Fibroblast of lung (primary cell): ENCODE measurements at regions not wholly inside any gene's neighbourhood (a gene's known extent, or its start where the extent isn't known, plus 50 kb on each side); places are given as distances from the start of the nearest gene placed in this dataset.

Experiments
- EZH2 ChIP-seq: IDR thresholded peaks from 2 replicates; pipeline ENCODE4 v1.5.1; 2012; ENCODE audit warnings: low read length, control low read depth, mild to moderate bottlenecking; ENCODE audit errors: missing control alignments
- TF ChIP-seq, protein P1 (sequence below), 2 donors: IDR thresholded peaks in 1 of 2; conservative IDR thresholded peaks in 1 of 2; 1 replicate in 1 of 2; 2 replicates in 1 of 2; pipeline ENCODE4 v1.5.1; 2011 to 2012; ENCODE audit warnings: low read length in 2 of 2, control low read depth in 1 of 2, inconsistent platforms in 1 of 2, low read depth in 1 of 2, mild to moderate bottlenecking in 1 of 2

DNA sequence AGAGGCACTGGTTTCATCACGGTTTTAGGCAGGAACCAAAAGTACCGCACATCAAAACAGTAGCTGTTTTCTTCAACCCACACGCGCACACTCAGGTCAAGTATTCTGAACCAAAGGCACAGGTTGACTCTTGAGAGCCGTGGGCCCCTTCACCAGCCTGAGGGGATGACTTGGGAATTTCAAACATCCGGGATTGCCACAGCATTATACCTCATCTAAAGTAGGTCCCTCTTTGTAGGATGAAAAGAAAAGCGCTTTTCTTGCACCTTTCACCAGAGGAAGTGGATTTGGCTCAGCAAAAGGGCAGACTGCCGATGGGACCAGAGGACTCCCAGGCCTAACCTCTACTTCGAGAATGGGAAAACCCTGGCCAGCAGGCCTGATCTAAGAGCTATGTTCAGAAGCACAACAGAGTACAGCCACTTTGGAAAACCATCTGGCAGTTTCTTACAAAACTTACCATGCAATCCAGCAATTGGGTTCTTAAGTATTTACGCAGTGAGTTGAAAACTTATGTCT lies 88.2 kb upstream of the PROK2 start:
- TF ChIP-seq, protein P1, sequence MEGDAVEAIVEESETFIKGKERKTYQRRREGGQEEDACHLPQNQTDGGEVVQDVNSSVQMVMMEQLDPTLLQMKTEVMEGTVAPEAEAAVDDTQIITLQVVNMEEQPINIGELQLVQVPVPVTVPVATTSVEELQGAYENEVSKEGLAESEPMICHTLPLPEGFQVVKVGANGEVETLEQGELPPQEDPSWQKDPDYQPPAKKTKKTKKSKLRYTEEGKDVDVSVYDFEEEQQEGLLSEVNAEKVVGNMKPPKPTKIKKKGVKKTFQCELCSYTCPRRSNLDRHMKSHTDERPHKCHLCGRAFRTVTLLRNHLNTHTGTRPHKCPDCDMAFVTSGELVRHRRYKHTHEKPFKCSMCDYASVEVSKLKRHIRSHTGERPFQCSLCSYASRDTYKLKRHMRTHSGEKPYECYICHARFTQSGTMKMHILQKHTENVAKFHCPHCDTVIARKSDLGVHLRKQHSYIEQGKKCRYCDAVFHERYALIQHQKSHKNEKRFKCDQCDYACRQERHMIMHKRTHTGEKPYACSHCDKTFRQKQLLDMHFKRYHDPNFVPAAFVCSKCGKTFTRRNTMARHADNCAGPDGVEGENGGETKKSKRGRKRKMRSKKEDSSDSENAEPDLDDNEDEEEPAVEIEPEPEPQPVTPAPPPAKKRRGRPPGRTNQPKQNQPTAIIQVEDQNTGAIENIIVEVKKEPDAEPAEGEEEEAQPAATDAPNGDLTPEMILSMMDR (conservative IDR thresholded peaks at IDR 0.05 in 1 of 2, IDR thresholded peaks at IDR 0.05 in 1 of 2; ENCODE audit: low read depth in 1 of 2, low read length in 2 of 2) = no peak
- no peak for TF ChIP-seq EZH2
